ENCODE measurements at regions not wholly inside any gene's neighbourhood (a gene's known extent, or its start where the extent isn't known, plus 50 kb on each side); places are given as distances from the start of the nearest gene placed in this dataset.

DNA sequence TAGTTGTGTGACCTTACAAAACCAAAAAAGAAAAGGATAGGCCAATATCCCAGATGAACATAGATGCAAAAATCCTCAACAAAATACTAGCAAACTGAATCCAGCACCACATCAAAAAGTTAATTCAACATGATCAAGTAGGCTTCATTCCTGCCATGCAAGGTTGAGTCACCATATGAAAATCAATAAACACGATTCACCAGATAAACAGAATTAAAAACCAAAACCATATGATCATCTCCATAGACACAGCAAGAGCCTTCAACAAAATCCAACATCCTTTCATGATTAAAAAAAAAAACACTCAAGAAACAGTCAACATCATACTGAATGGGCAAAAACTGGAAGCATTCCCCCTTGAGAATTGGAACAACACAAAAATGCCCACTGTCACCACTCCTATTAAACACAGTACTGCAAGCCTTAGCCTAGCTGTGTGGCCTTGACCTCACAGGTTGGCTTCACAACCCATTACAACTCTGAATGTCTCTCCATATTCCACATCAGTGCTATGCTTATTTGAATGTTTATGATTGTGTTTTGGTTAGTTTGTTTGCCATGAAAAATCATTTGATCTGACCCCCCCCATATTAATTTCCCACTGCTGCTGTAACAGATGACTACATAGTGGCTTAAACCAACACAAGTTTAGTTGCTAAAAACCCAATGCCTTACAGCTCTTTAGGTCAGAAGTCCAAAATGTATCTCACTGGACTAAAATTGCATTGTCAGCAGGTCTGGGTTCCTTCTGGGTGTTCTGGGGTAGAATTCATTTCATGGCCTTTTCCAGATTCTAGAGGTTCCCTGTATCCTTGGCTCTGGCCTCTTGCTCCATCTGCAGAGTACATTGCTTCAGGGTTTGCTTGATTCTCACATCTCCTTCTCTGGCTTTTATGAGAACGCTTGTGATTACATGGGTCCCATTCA, 257.1 kb upstream of the DYNLRB2 start:
- Mint-ChIP-seq H3K4me1 (no peaks in the 10 kb centered on the region), H3K27ac (no peak overlapping the region), H3K27me3 (ENCODE audit: low read depth) (no peaks in the 10 kb centered on the region), H3K36me3 (no peaks in the 10 kb centered on the region), H3K4me3 (no peak overlapping the region), H3K9me3 (no peaks in the 10 kb centered on the region)
- no peak for DNase-seq (ENCODE audit: low spot score)
- ChIA-PET CTCF (no interaction called here), POLR2A (no interaction called here)
- ATAC-seq: no peak
- TF ChIP-seq ZNF232 (CRISPR knock-in tag; IDR thresholded peaks at IDR 0.05) (no peak), ZBTB21 (CRISPR knock-in tag; IDR thresholded peaks at IDR 0.05; ENCODE audit: borderline replicate concordance) (no peak)

DNA sequence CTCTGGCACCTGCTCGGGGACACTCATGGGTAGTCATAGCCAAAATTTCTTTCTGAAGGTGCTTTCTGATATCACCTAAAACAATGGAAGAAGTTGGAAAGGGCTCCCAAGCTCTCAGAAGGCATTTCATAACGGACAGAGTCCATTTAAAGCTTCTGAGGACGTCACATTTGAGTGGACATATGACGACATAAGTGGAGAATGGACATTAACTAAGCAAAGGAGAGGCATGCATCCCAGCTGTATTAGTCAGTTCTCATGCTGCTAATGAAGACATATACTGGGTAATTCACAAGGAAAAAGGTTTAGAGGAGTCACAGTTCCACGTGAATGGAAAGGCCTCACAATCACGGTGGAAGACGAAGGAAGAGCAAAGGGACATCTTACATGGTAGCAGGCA, 260.2 kb upstream of the DYNLRB2 start:
- no peaks in the 10 kb centered on the region for H3K36me3 Mint-ChIP-seq
- DNase-seq (ENCODE audit: low spot score) (no peak), ATAC-seq (no peak)
- no peaks in the 10 kb centered on the region for H3K4me1 Mint-ChIP-seq
- H3K4me3 Mint-ChIP-seq: no peak overlapping the region
- H3K27me3 Mint-ChIP-seq (ENCODE audit: low read depth): no peaks in the 10 kb centered on the region; the same call in 1 of the 2 replicates
- H3K27ac Mint-ChIP-seq: no peak overlapping the region
- H3K9me3 Mint-ChIP-seq: no peaks in the 10 kb centered on the region
- no peak for TF ChIP-seq EMX1 (CRISPR knock-in tag; IDR thresholded peaks at IDR 0.05)
- no peak for TF ChIP-seq KAT7 (CRISPR knock-in tag; IDR thresholded peaks at IDR 0.05; ENCODE audit: borderline replicate concordance)
- no peak for TF ChIP-seq HMGA2 (CRISPR knock-in tag; IDR thresholded peaks at IDR 0.05)
- ChIA-PET POLR2A (no interaction called here), CTCF (no interaction called here)

DNA sequence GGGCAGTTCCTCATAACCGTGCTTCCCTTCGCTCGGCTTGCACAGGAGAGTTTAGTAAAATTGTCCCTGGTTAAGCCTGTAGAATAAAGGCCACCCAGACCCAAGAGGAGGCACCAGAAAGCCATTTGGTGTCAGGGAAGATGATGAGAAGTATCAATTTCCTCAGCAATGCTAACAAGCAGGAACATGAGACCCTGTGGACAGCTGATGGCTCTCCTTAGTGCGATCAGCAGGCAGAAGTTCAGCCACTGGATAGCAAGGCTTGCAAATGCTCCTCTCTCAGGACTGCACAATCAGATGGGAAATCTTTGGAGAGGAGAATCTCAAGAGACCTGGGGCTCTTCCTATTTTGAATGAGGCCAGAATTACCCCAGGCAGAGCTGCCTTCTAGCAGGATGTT, 261.1 kb upstream of the DYNLRB2 start:
- TF ChIP-seq PRRX2 (CRISPR knock-in tag; IDR thresholded peaks at IDR 0.05): no peak
- TF ChIP-seq SOX15 (CRISPR knock-in tag; IDR thresholded peaks at IDR 0.05): no peak
- ATAC-seq (no peak), DNase-seq (ENCODE audit: low spot score) (no peak)
- Mint-ChIP-seq H3K4me3 (no peak overlapping the region), H3K36me3 (no peaks in the 10 kb centered on the region), H3K9me3 (no peaks in the 10 kb centered on the region), H3K4me1 (no peaks in the 10 kb centered on the region), H3K27me3 (ENCODE audit: low read depth) (no peaks in the 10 kb centered on the region; the same call in 1 of the 2 replicates), H3K27ac (no peak overlapping the region)
- ChIA-PET CTCF (no interaction called here), POLR2A (no interaction called here)

DNA sequence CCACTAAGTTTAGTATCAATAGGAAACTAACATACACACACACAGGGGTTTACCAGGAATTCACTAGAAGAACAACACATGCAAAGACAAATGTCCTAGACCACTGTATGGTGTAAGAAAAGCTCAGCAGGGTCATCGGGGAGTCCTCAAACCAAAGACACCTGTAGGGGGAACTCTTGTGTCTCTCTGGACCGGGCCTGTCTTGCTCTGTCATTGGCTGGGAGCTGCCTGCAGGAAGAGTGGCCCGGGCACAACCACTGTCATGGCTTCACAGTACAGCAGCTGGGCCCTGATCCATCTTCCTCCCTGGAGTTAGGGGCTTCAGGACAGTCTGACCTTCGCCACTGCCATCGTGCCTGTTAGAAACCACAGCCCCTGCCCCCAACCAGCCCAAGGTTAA, 263.6 kb upstream of the DYNLRB2 start:
- ChIA-PET POLR2A (no interaction called here), CTCF (interaction anchor here (0.5 to 1.8 kb wide), 26 partner anchors 9 to 518 kb away, joined by 3 to 28 read pairs (median 4); no protein-coding TSS in a partner anchor)
- Mint-ChIP-seq H3K4me1 (no peaks in the 10 kb centered on the region), H3K27me3 (ENCODE audit: low read depth) (no peaks in the 10 kb centered on the region; the same call in 1 of the 2 replicates), H3K9me3 (no peaks in the 10 kb centered on the region), H3K36me3 (no peaks in the 10 kb centered on the region), H3K27ac (no peak overlapping the region), H3K4me3 (no peak overlapping the region)
- ATAC-seq (peak; percentile 100), DNase-seq (ENCODE audit: low spot score) (peak; percentile 63)
- TF ChIP-seq FOXJ3 (CRISPR knock-in tag; IDR thresholded peaks at IDR 0.05; ENCODE audit: borderline replicate concordance) (no peak), HMGA2 (CRISPR knock-in tag; IDR thresholded peaks at IDR 0.05) (no peak), TP53 (CRISPR knock-in tag; IDR thresholded peaks at IDR 0.05) (no peak), ZNF232 (CRISPR knock-in tag; IDR thresholded peaks at IDR 0.05) (no peak), SMAD4 (CRISPR knock-in tag; IDR thresholded peaks at IDR 0.05) (no peak), PRRX2 (CRISPR knock-in tag; IDR thresholded peaks at IDR 0.05) (no peak), OVOL2 (CRISPR knock-in tag; IDR thresholded peaks at IDR 0.05; ENCODE audit: borderline replicate concordance) (no peak), ZNF138 (CRISPR knock-in tag; conservative IDR thresholded peaks at IDR 0.05) (no peak)
- TF ChIP-seq, protein P1, sequence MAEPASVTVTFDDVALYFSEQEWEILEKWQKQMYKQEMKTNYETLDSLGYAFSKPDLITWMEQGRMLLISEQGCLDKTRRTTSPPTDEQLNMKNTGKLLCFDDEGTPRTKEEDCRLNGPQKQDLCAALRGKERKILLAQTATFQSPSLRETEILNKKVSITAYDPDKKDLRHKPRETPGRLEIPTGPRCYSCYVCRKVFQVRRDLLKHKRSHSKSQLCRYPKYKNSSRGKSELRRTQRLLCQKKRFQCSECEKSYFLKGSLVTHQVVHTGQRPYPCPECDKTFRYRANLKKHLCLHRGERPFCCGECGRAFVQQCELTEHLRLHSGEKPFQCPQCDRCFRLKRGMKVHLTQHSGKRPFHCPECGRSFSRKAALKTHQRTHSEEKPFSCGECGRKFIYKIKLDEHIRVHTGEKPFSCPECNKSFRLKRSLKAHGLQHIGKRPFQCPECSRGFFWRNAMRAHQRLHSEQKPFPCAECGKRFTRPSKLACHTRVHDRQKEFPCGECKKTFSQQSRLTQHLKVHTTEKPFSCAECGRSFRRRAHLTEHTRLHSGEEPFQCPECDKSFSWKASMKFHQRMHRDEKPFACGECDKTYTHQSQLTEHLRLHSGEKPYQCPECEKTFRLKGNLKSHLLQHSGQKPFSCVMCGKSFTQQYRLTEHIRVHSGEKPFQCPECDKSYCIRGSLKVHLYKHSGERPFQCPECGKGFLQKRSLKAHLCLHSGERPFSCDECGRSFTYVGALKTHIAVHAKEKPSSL (CRISPR knock-in tag; conservative IDR thresholded peaks at IDR 0.05): no peak
- TF ChIP-seq, protein P2, sequence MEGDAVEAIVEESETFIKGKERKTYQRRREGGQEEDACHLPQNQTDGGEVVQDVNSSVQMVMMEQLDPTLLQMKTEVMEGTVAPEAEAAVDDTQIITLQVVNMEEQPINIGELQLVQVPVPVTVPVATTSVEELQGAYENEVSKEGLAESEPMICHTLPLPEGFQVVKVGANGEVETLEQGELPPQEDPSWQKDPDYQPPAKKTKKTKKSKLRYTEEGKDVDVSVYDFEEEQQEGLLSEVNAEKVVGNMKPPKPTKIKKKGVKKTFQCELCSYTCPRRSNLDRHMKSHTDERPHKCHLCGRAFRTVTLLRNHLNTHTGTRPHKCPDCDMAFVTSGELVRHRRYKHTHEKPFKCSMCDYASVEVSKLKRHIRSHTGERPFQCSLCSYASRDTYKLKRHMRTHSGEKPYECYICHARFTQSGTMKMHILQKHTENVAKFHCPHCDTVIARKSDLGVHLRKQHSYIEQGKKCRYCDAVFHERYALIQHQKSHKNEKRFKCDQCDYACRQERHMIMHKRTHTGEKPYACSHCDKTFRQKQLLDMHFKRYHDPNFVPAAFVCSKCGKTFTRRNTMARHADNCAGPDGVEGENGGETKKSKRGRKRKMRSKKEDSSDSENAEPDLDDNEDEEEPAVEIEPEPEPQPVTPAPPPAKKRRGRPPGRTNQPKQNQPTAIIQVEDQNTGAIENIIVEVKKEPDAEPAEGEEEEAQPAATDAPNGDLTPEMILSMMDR (IDR thresholded peaks at IDR 0.05): no peak
- TF ChIP-seq, protein P3, sequence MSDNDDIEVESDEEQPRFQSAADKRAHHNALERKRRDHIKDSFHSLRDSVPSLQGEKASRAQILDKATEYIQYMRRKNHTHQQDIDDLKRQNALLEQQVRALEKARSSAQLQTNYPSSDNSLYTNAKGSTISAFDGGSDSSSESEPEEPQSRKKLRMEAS (CRISPR knock-in tag; IDR thresholded peaks at IDR 0.05): no peak

Measured in WTC11 (cell line).